ENCODE measurements at regions not wholly inside any gene's neighbourhood (a gene's known extent, or its start where the extent isn't known, plus 50 kb on each side); places are given as distances from the start of the nearest gene placed in this dataset.

GRCh38 chr13:99043831-99044231 is 66.0 kb upstream of the DOCK9 start:
- no peak for TF ChIP-seq CTCF (IDR thresholded peaks at IDR 0.05)
- TF ChIP-seq POLR2A (IDR thresholded peaks at IDR 0.05), result no peak

Measured in adrenal gland (tissue), 5 donors.